Panc1 (cell line): ENCODE measurements at regions not wholly inside any gene's neighbourhood (a gene's known extent, or its start where the extent isn't known, plus 50 kb on each side); places are given as distances from the start of the nearest gene placed in this dataset.

Source experiments
- ATAC-seq: fragments of 200-7000 bp; cut with Tn5 transposase; 2 replicates; pipeline ENCODE4 v1.9.1; 2020; ENCODE audit warnings: mild to moderate bottlenecking, moderate library complexity
- BruUV-seq: library from RNA; stranded (reverse); fragments of 400-500 nt; replicated peaks from 2 replicates; lab custom pipeline; 2021; lab: Mats Ljungman, UMichigan
- CTCF ChIA-PET: fragments of 300-600 bp; sonication (Branson Sonifier 250); formaldehyde crosslinking; loops from one replicate; lab custom pipeline; 2022; ENCODE audit warnings: antibody characterized with exemption; lab: Charles Lee
- POLR2A ChIA-PET: fragments of 300-600 bp; sonication (Branson Sonifier 250); formaldehyde crosslinking; loops from one replicate; lab custom pipeline; 2022; ENCODE audit warnings: antibody characterized with exemption; lab: Charles Lee
- DNase-seq: peaks from one replicate; pipeline ENCODE4 v3.0.0-alpha.2; 2010; ENCODE audit warnings: low read depth, low spot score
- H3K27ac ChIP-seq: 2 replicates; pipeline ENCODE4 v1.5.1; 2011; ENCODE audit warnings: mild to moderate bottlenecking, low read length, inconsistent platforms
- H3K27me3 ChIP-seq: fragments of 200-500 bp; sonication (Bioruptor generic); 2 replicates; pipeline ENCODE4 v1.6.0; 2014; ENCODE audit warnings: low read length, inconsistent platforms; ENCODE audit not compliant: control insufficient read depth, insufficient read depth
- H3K36me3 ChIP-seq: fragments of 200-500 bp; sonication (Bioruptor generic); 2 replicates; pipeline ENCODE4 v1.5.1; 2014; ENCODE audit warnings: inconsistent platforms, mild to moderate bottlenecking, low read length, moderate library complexity; ENCODE audit not compliant: control insufficient read depth, insufficient read depth
- H3K4me1 ChIP-seq: 2 replicates; pipeline ENCODE4 v1.5.1; 2011; ENCODE audit warnings: inconsistent platforms, mild to moderate bottlenecking, low read length, moderate library complexity; ENCODE audit not compliant: control insufficient read depth, insufficient read depth
- H3K4me3 ChIP-seq, 2 experiments: 2 replicates each; pipeline ENCODE4 v1.5.1; 2011 to 2012; ENCODE audit warnings: low read depth in 2 of 2, low read length in 2 of 2, mild to moderate bottlenecking in 2 of 2, inconsistent platforms in 1 of 2, moderate library complexity in 1 of 2
- H3K9me3 ChIP-seq: fragments of 200-500 bp; sonication (Bioruptor generic); 2 replicates; pipeline ENCODE4 v1.5.1; 2014; ENCODE audit warnings: low read depth, mild to moderate bottlenecking, inconsistent platforms, low read length, moderate library complexity; ENCODE audit not compliant: control insufficient read depth, insufficient read depth
- CTCF ChIP-seq: fragments of 450-650 bp; IDR thresholded peaks from 2 replicates; pipeline ENCODE4 v1.5.1; 2017; ENCODE audit warnings: mild to moderate bottlenecking
- POLR2AphosphoS5 ChIP-seq: IDR thresholded peaks from 2 replicates; pipeline ENCODE4 v1.6.1; 2012; ENCODE audit warnings: mild to moderate bottlenecking, low read depth, low read length, moderate library complexity
- REST ChIP-seq, 2 experiments: IDR thresholded peaks; 2 replicates each; pipeline ENCODE4 v1.6.1; 2011 to 2012; ENCODE audit warnings: low read depth in 2 of 2, control low read depth in 1 of 2, low read length in 1 of 2, mild to moderate bottlenecking in 1 of 2, moderate library complexity in 1 of 2; ENCODE audit not compliant: insufficient read depth in 1 of 2
- SIN3A ChIP-seq: IDR thresholded peaks from 2 replicates; pipeline ENCODE4 v1.6.1; 2012; ENCODE audit warnings: low read depth, mild to moderate bottlenecking, low read length, moderate library complexity, borderline replicate concordance; ENCODE audit not compliant: insufficient read depth
- TCF7L2 ChIP-seq: IDR thresholded peaks from 2 replicates; pipeline ENCODE4 v1.6.1; 2011; ENCODE audit warnings: mild to moderate bottlenecking, low read depth, low read length, inconsistent platforms
- in situ Hi-C: cut with HindIII; loops from 2 replicates; pipeline ENCODE4 v1.10.0; 2016; ENCODE audit warnings: low sequenced_read_pairs, low pct_unique_long_range_greater_than_20kb
- intact Hi-C: fragments of 100-400 bp; cut with micrococcal nuclease; formaldehyde crosslinking; loops from one replicate; pipeline ENCODE4 v1.10.0; 2022; ENCODE audit not compliant: unreplicated experiment

- intact Hi-C loops: no loop called here
- Histone ChIP-seq H3K27ac (no peak overlapping the region), H3K4me1 (no peaks in the 10 kb centered on the region), H3K9me3 (no peaks in the 10 kb centered on the region), H3K36me3 (no peaks in the 10 kb centered on the region), H3K4me3 (no peak overlapping the region), H3K27me3 (no peaks in the 10 kb centered on the region)
- DNase-seq (no peak), ATAC-seq (no peak)
- in situ Hi-C loops: no loop called here
- POLR2A ChIA-PET: no interaction called here
- CTCF ChIA-PET: no interaction called here
- BruUV-seq: no TSS peak
- TF ChIP-seq TCF7L2 (no peak), POLR2AphosphoS5 (no peak), SIN3A (no peak), CTCF (no peak), REST (IDR thresholded peaks at IDR 0.05; ENCODE audit: insufficient read depth in 1 of 2, low read depth in 2 of 2, low read length in 1 of 2) (no peak)
Observed at GRCh38 chr17:5962371-5962770, 107.8 kb upstream of the WSCD1 start.

GRCh38 chr17:5971969-5972368 lies 98.2 kb upstream of the WSCD1 start:
- POLR2A ChIA-PET: no interaction called here
- Histone ChIP-seq H3K27ac (no peak overlapping the region), H3K9me3 (peaks cover 6% of the 10 kb centered on the region; the same call in 1 of the 2 replicates), H3K4me1 (no peaks in the 10 kb centered on the region), H3K36me3 (no peaks in the 10 kb centered on the region), H3K4me3 (no peak overlapping the region), H3K27me3 (no peaks in the 10 kb centered on the region)
- BruUV-seq: no TSS peak
- no peak for ATAC-seq
- no peak for DNase-seq
- intact Hi-C loops: no loop called here
- CTCF ChIA-PET: no interaction called here
- TF ChIP-seq REST (IDR thresholded peaks at IDR 0.05; ENCODE audit: insufficient read depth in 1 of 2, low read depth in 2 of 2, low read length in 1 of 2): no peak
- no peak for TF ChIP-seq POLR2AphosphoS5
- no peak for TF ChIP-seq CTCF
- no peak for TF ChIP-seq SIN3A
- TF ChIP-seq TCF7L2: no peak
- in situ Hi-C loops: no loop called here
